Esophagus muscularis mucosa (tissue), 4 donors: ENCODE measurements at regions not wholly inside any gene's neighbourhood (a gene's known extent, or its start where the extent isn't known, plus 50 kb on each side); places are given as distances from the start of the nearest gene placed in this dataset.

Source experiments
- DNase-seq: peaks from one replicate; pipeline ENCODE4 v3.0.0-alpha.2; 2017; ENCODE audit errors: extremely low spot score
- H3K27ac ChIP-seq, 4 donors: fragments of 200-600 bp; sonication (generic); replicated peaks in 1 of 4; 1 replicate in 3 of 4; 2 replicates in 1 of 4; pipeline ENCODE4 v1.5.1; 2016 to 2019; ENCODE audit warnings: mild to moderate bottlenecking in 1 of 4
- H3K27me3 ChIP-seq, 4 donors: fragments of 200-600 bp; sonication (generic); one replicate each; pipeline versions ENCODE4 v1.5.1 to v1.6.0; 2016 to 2019
- H3K36me3 ChIP-seq, 4 donors: fragments of 200-600 bp; sonication (generic); one replicate each; pipeline ENCODE4 v1.5.1; 2016 to 2019
- H3K4me1 ChIP-seq, 4 donors: fragments of 200-600 bp; sonication (generic); one replicate each; pipeline ENCODE4 v1.5.1; 2016 to 2019
- H3K4me3 ChIP-seq, 4 donors: fragments of 200-600 bp; sonication (generic); 1 replicate in 2 of 4; 2 replicates in 2 of 4; pipeline ENCODE4 v1.5.1; 2016 to 2019; ENCODE audit warnings: mild to moderate bottlenecking in 4 of 4, moderate library complexity in 1 of 4
- H3K9me3 ChIP-seq, 4 donors: fragments of 200-600 bp; sonication (generic); 1 replicate in 3 of 4; 2 replicates in 1 of 4; pipeline ENCODE4 v1.5.1; 2016 to 2019
- CTCF ChIP-seq, 3 experiments: fragments of 200-600 bp in 2 of 3; fragments of 450-650 bp in 1 of 3; sonication (generic) in 2 of 3; IDR thresholded peaks; one replicate each; pipeline ENCODE4 v1.5.1; 2017 to 2019; ENCODE audit warnings: antibody characterized with exemption in 3 of 3, mild to moderate bottlenecking in 2 of 3, moderate library complexity in 1 of 3
- EP300 ChIP-seq: sonication (generic); formaldehyde crosslinking; IDR thresholded peaks from one replicate; pipeline ENCODE4 v1.6.1; 2017; ENCODE audit warnings: antibody characterized with exemption
- POLR2A ChIP-seq: fragments of 450-650 bp; IDR thresholded peaks from one replicate; pipeline ENCODE4 v1.6.1; 2017; ENCODE audit warnings: antibody characterized with exemption, moderate library complexity, mild to moderate bottlenecking, low read depth
- POLR2AphosphoS5 ChIP-seq, 2 donors: sonication (generic); formaldehyde crosslinking; IDR thresholded peaks; one replicate each; pipeline ENCODE4 v1.6.1; 2017; ENCODE audit warnings: antibody characterized with exemption in 2 of 2
- WGBS: methylation state at CpG from one replicate; pipeline ENCODE4 v1.1.5; 2018; 5-methylcytosine and 5-hydroxymethylcytosine counted together
- intact Hi-C: fragments of 100-400 bp; cut with DNase I; formaldehyde crosslinking; loops from one replicate; pipeline ENCODE4 v1.15.1; 2023

- TF ChIP-seq POLR2A (no peak), POLR2AphosphoS5 (IDR thresholded peaks at IDR 0.05) (peak; percentile 61 to 74), EP300 (no peak), CTCF (IDR thresholded peaks at IDR 0.05) (no peak)
- Histone ChIP-seq H3K36me3 (no peaks in the 10 kb centered on the region), H3K4me1 (peaks cover 59 to 85% (median 76%) of the 10 kb centered on the region in 4 donors), H3K9me3 (no peaks in the 10 kb centered on the region), H3K27ac (peak overlapping the region; percentile 91 to 97 (median 93)), H3K4me3 (no peak overlapping the region), H3K27me3 (no peaks in the 10 kb centered on the region)
- intact Hi-C loops = loop anchor here (5.0 kb wide), 2 partner anchors 37 to 68 kb away; partner anchors contain the start of gene IRF2BPL
- 80% methylated on average over 5 of the region's 8 CpGs for WGBS
- no peak for DNase-seq
Observed at GRCh38 chr14:76958980-76959710, 69.4 kb downstream of the IRF2BPL start.

GRCh38 chr14:76958020-76958979 is 70.2 kb downstream of the IRF2BPL start:
- TF ChIP-seq POLR2A = no peak
- no peak for TF ChIP-seq POLR2AphosphoS5 (IDR thresholded peaks at IDR 0.05)
- TF ChIP-seq CTCF (IDR thresholded peaks at IDR 0.05) = no peak
- no peak for TF ChIP-seq EP300
- no peak for DNase-seq
- peaks cover 67 to 94% (median 85%) of the 10 kb centered on the region in 4 donors for H3K4me1 ChIP-seq
- H3K9me3 ChIP-seq = no peaks in the 10 kb centered on the region
- no peaks in the 10 kb centered on the region for H3K36me3 ChIP-seq
- peak overlapping the region; percentile 91 to 97 (median 93) for H3K27ac ChIP-seq
- no peaks in the 10 kb centered on the region for H3K27me3 ChIP-seq
- intact Hi-C loops = loop anchor here (5.0 kb wide), 2 partner anchors 36 to 69 kb away; partner anchors contain the start of gene IRF2BPL
- WGBS = 79% methylated on average over 10 of the region's 11 CpGs
- H3K4me3 ChIP-seq = no peak overlapping the region

DNA sequence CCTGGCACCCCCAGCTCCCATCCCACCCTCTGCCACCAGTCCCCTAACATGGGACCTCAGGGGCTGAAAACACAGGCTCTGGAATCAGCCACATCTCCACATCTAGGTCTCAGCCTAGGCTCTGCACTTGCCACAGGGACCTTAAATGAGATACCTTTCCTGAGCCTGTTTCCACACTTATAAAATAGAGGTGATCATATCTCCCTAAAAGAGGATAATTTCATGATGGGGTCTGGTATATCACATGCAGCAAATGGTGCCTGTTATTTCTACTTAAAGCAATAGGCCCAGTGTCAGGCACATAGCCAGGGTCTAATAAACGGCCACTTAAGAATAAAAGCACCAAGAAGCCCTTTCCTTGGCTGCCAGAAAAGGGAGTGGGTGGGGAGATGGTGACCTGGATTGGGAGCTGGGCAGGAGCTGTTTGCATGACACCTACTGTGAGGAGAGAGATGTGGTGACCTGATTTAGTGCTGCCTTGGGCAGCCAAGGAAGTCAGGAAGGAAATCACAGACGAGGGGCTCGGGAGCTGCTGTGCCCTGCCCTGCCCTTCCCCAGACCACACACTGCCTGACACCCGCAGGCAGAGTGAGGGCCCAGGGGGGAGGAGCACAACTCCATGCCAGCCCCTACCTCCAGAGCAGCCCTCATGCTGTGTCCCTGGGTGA is 71.2 kb downstream of the IRF2BPL start:
- intact Hi-C loops = loop anchor here (5.0 kb wide), 2 partner anchors 35 to 70 kb away; partner anchors contain the start of gene IRF2BPL
- H3K4me1 ChIP-seq = peaks cover 66 to 91% (median 86%) of the 10 kb centered on the region in 4 donors
- DNase-seq = no peak
- peak overlapping the region in 2 of 4 donors; percentile 51 to 52 for H3K4me3 ChIP-seq
- H3K27ac ChIP-seq = peak overlapping the region; percentile 91 to 97 (median 93)
- no peaks in the 10 kb centered on the region for H3K9me3 ChIP-seq
- no peaks in the 10 kb centered on the region for H3K27me3 ChIP-seq
- H3K36me3 ChIP-seq = no peaks in the 10 kb centered on the region
- WGBS = 21% methylated on average over 2 of the region's 4 CpGs
- TF ChIP-seq EP300 (no peak), POLR2A (no peak), CTCF (IDR thresholded peaks at IDR 0.05) (no peak), POLR2AphosphoS5 (IDR thresholded peaks at IDR 0.05) (no peak)

DNA sequence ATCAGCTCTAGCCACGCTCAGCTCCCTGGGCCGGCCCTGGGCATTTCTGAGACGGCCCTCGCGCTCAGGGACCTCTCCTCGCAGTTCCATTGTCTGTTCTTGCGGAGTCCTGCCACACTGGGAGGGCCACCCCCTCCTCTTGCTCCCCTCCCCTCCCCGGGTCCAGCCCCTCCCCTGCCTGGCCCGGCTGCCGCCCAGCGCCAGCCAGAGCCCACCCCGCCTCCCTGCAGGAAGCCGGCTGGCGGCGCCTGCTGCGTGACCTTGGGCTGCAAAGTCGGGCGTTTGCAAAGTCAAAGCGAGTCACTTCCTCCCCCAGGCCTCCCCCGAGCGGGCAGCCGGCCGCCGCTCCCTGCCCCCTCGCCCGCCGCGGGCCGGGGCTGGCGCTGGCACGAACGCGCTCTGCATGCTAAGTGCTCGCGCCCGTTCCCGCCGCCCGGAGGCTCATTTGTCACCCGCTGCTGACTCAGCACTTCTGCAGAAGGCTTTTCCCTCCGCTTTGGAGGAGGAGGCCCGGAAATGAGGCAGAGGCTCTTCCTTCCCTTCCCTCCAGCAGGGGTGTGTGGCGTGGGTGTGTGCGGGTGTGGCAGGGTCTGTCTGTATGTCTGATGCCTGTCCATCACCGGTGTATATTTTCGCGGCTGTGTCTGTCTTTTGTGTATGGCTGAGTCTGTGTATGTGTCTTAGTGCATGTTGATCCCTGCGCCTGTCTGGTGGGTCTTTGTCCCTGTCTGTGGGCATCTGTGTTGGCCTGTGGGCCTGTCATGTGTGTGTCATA is 72.0 kb downstream of the IRF2BPL start:
- Histone ChIP-seq H3K4me3 (peak overlapping the region; percentile 51 to 58 (median 52)), H3K4me1 (peaks cover 62 to 86% (median 80%) of the 10 kb centered on the region in 4 donors), H3K27me3 (no peaks in the 10 kb centered on the region), H3K27ac (peak overlapping the region; percentile 91 to 97 (median 93)), H3K36me3 (no peaks in the 10 kb centered on the region), H3K9me3 (no peaks in the 10 kb centered on the region)
- intact Hi-C loops = loop anchor here (5.0 kb wide), 2 partner anchors 34 to 71 kb away; partner anchors contain the start of gene IRF2BPL
- WGBS = 0% methylated on average over 16 of the region's 48 CpGs
- peak; percentile 96 for DNase-seq
- TF ChIP-seq POLR2AphosphoS5 (IDR thresholded peaks at IDR 0.05) (peak; percentile 76 to 87), POLR2A (no peak), CTCF (IDR thresholded peaks at IDR 0.05) (peak in 2 of 3 experiments; percentile 23 to 28)
